Stimulated activated CD4-positive, alpha-beta T cell treated with anti-CD3 and anti-CD28 coated beads, Interleukin-15, amount 100 ng/mL, for 24 hours (primary cell): ENCODE measurements at regions not wholly inside any gene's neighbourhood (a gene's known extent, or its start where the extent isn't known, plus 50 kb on each side); places are given as distances from the start of the nearest gene placed in this dataset.

Source experiments
- DNase-seq: peaks from one replicate; pipeline ENCODE4 v3.0.0-alpha.2; 2020

- no peak for DNase-seq
Observed at GRCh38 chr14:38900887-38901286, 202.1 kb downstream of the SEC23A start.

- no peak for DNase-seq
Observed at GRCh38 chr14:38887696-38888095, 215.3 kb downstream of the SEC23A start.

GRCh38 chr14:38884109-38884508 lies 218.9 kb downstream of the SEC23A start:
- DNase-seq, result no peak

- DNase-seq, result no peak
Observed at GRCh38 chr14:38883127-38883526, 219.9 kb downstream of the SEC23A start.

- no peak for DNase-seq
Observed at GRCh38 chr14:38882533-38882932, 220.5 kb downstream of the SEC23A start.

- no peak for DNase-seq
Observed at GRCh38 chr14:38880643-38881524, 222.2 kb downstream of the SEC23A start.

- DNase-seq, result no peak
Observed at GRCh38 chr14:38877744-38878388, 225.2 kb downstream of the SEC23A start.

GRCh38 chr14:38874721-38875120 lies 228.3 kb downstream of the SEC23A start:
- DNase-seq, result no peak

GRCh38 chr14:38873941-38874612 lies 229.0 kb downstream of the SEC23A start:
- no peak for DNase-seq

GRCh38 chr14:38870296-38870836 lies 232.7 kb downstream of the SEC23A start:
- no peak for DNase-seq

- no peak for DNase-seq
Observed at GRCh38 chr14:38868399-38869290, 234.4 kb downstream of the SEC23A start.

- peak; percentile 71 for DNase-seq
Observed at GRCh38 chr14:38867561-38868150, 235.4 kb downstream of the SEC23A start.

- no peak for DNase-seq
Observed at GRCh38 chr14:38866461-38866860, 236.6 kb downstream of the SEC23A start.

GRCh38 chr14:38862366-38862765 lies 240.7 kb downstream of the SEC23A start:
- DNase-seq, result no peak

- DNase-seq, result no peak
Observed at GRCh38 chr14:38860530-38860929, 242.5 kb downstream of the SEC23A start.

- no peak for DNase-seq
Observed at GRCh38 chr14:38856798-38857197, 246.2 kb downstream of the SEC23A start.

GRCh38 chr14:38855513-38855912 lies 247.5 kb downstream of the SEC23A start:
- DNase-seq, result no peak

GRCh38 chr14:38851111-38851510 lies 251.9 kb downstream of the SEC23A start:
- no peak for DNase-seq

GRCh38 chr14:38850664-38851063 lies 252.4 kb downstream of the SEC23A start:
- DNase-seq, result no peak

GRCh38 chr14:38848243-38848935 lies 254.6 kb downstream of the SEC23A start:
- DNase-seq, result no peak

- no peak for DNase-seq
Observed at GRCh38 chr14:38847161-38847560, 255.9 kb downstream of the SEC23A start.
